Vagina (tissue), 2 donors: ENCODE measurements at regions not wholly inside any gene's neighbourhood (a gene's known extent, or its start where the extent isn't known, plus 50 kb on each side); places are given as distances from the start of the nearest gene placed in this dataset.

Source experiments
- DNase-seq, 2 donors: peaks; one replicate each; pipeline ENCODE4 v3.0.0-alpha.2; 2017; ENCODE audit errors: extremely low spot score in 2 of 2
- H3K27ac ChIP-seq: fragments of 200-600 bp; sonication (generic); one replicate; pipeline ENCODE4 v1.5.1; 2019
- H3K27me3 ChIP-seq: fragments of 200-600 bp; sonication (generic); one replicate; pipeline ENCODE4 v1.5.1; 2019
- H3K36me3 ChIP-seq, 2 donors: fragments of 200-600 bp; sonication (generic); one replicate each; pipeline ENCODE4 v1.5.1; 2017 to 2019
- H3K4me1 ChIP-seq: fragments of 200-600 bp; sonication (generic); one replicate; pipeline ENCODE4 v1.5.1; 2019
- H3K4me3 ChIP-seq, 2 donors: fragments of 200-600 bp; sonication (generic); 1 replicate in 1 of 2; 2 replicates in 1 of 2; pipeline ENCODE4 v1.5.1; 2016 to 2019
- H3K9me3 ChIP-seq: fragments of 200-600 bp; sonication (generic); one replicate; pipeline ENCODE4 v1.5.1; 2019
- POLR2A ChIP-seq, 2 donors: fragments of 450-650 bp; IDR thresholded peaks; one replicate each; pipeline ENCODE4 v1.6.1; 2017; ENCODE audit warnings: antibody characterized with exemption in 2 of 2, mild to moderate bottlenecking in 2 of 2, moderate library complexity in 2 of 2
- POLR2AphosphoS5 ChIP-seq, 2 donors: sonication (generic); formaldehyde crosslinking; IDR thresholded peaks; one replicate each; pipeline ENCODE4 v1.9.0; 2017; ENCODE audit warnings: antibody characterized with exemption in 2 of 2, mild to moderate bottlenecking in 2 of 2, low read depth in 1 of 2; ENCODE audit not compliant: insufficient read depth in 1 of 2
- intact Hi-C: fragments of 100-400 bp; cut with DNase I; formaldehyde crosslinking; loops from one replicate; pipeline ENCODE4 v1.15.1; 2023
- TF ChIP-seq, protein P1 (sequence below), 3 experiments: fragments of 450-650 bp in 2 of 3; fragments of 200-600 bp in 1 of 3; sonication (generic) in 1 of 3; IDR thresholded peaks; one replicate each; pipeline ENCODE4 v1.5.1; 2017 to 2019; ENCODE audit warnings: antibody characterized with exemption in 3 of 3, mild to moderate bottlenecking in 2 of 3, moderate library complexity in 2 of 3

DNA sequence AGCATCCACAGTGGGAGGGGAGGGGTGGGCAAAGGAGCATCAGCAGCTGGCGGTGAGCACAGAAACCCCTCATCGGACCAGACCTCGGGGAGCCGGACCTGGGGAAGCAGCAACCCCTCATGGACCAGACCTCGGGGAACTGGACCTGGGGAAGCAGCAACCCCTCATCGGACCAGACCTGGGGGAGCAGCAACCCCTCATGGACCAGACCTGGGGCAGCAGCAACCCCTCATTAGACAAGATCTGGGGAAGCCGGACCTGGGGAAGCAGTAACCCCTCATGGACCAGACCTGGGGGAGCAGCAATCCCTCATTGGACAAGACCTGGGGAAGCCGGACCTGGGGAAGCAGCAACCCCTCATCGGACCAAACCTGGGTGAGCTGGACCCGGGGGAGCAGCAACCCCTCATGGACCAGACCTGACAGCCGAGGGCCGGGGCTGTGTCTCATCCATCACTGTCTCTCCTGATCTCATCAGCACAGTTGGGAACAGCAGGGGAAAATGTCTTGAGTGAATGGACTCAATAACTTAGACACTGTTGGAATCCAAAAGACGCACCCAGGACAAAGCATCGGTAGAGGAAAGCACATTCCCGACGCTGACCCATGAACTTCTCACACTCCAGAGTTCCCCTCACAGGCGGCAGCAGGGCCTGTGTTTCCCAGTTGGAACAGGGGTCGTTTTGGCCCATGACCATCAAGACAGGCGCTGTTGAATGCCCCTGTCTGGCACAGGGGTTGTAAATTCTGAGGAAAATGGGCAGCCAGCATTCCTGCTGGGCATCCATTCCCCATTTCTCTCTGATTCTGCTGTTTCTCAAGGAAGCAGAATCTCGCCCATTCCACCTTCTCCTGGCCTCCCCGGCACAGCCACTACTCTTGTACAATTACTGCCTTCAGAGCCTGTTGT, 1494.6 kb downstream of the TBC1D22A start:
- Histone ChIP-seq H3K4me3 (no peak overlapping the region), H3K27me3 (no peaks in the 10 kb centered on the region), H3K36me3 (no peaks in the 10 kb centered on the region), H3K27ac (no peak overlapping the region), H3K4me1 (peaks cover 21% of the 10 kb centered on the region), H3K9me3 (no peaks in the 10 kb centered on the region)
- intact Hi-C loops: no loop called here
- no peak for TF ChIP-seq POLR2A (IDR thresholded peaks at IDR 0.05)
- TF ChIP-seq POLR2AphosphoS5 (IDR thresholded peaks at IDR 0.05; ENCODE audit: insufficient read depth in 1 of 2, low read depth in 1 of 2): no peak
- TF ChIP-seq, protein P1, sequence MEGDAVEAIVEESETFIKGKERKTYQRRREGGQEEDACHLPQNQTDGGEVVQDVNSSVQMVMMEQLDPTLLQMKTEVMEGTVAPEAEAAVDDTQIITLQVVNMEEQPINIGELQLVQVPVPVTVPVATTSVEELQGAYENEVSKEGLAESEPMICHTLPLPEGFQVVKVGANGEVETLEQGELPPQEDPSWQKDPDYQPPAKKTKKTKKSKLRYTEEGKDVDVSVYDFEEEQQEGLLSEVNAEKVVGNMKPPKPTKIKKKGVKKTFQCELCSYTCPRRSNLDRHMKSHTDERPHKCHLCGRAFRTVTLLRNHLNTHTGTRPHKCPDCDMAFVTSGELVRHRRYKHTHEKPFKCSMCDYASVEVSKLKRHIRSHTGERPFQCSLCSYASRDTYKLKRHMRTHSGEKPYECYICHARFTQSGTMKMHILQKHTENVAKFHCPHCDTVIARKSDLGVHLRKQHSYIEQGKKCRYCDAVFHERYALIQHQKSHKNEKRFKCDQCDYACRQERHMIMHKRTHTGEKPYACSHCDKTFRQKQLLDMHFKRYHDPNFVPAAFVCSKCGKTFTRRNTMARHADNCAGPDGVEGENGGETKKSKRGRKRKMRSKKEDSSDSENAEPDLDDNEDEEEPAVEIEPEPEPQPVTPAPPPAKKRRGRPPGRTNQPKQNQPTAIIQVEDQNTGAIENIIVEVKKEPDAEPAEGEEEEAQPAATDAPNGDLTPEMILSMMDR (IDR thresholded peaks at IDR 0.05): no peak
- DNase-seq: no peak

DNA sequence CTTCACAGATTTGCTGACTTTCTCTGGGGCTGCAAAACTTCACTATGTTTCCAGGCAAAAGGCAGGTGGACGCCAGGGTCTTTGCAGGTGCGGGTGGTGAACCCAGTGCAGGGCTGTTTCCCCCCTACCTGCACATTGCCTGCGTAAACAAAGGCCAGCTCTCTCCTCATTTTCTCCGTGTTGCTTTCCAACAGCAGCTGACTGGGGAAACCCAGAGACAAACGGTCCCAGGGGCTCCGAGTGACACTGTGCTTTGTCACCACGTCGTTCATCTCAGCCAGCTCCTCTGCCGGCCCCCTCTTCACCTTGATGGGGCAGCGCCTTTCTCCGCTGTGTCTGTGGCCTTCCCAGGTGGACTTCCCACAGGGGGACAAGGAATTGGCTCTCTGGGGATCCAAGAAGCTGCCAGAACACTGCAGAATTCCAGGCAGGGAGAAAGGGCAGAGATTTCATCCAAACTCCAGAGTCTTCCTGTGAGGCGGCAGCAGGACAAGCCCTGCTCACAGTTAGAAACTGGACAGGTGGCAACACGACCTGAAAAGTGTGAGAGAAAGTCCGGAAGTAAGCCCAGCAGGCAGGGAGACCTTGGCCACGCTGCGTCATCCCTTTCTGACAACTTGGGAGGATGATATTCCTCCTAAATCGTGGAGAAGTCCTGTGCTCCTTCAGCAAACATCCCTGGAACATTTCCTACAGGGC, 1493.7 kb downstream of the TBC1D22A start:
- peaks cover 21% of the 10 kb centered on the region for H3K4me1 ChIP-seq
- no peak for DNase-seq
- H3K4me3 ChIP-seq: no peak overlapping the region
- TF ChIP-seq POLR2AphosphoS5 (IDR thresholded peaks at IDR 0.05; ENCODE audit: insufficient read depth in 1 of 2, low read depth in 1 of 2): no peak
- TF ChIP-seq, protein P1 (IDR thresholded peaks at IDR 0.05): no peak
- TF ChIP-seq POLR2A (IDR thresholded peaks at IDR 0.05): no peak
- intact Hi-C loops: no loop called here
- no peaks in the 10 kb centered on the region for H3K9me3 ChIP-seq
- H3K27ac ChIP-seq: no peak overlapping the region
- no peaks in the 10 kb centered on the region for H3K36me3 ChIP-seq
- H3K27me3 ChIP-seq: no peaks in the 10 kb centered on the region

DNA sequence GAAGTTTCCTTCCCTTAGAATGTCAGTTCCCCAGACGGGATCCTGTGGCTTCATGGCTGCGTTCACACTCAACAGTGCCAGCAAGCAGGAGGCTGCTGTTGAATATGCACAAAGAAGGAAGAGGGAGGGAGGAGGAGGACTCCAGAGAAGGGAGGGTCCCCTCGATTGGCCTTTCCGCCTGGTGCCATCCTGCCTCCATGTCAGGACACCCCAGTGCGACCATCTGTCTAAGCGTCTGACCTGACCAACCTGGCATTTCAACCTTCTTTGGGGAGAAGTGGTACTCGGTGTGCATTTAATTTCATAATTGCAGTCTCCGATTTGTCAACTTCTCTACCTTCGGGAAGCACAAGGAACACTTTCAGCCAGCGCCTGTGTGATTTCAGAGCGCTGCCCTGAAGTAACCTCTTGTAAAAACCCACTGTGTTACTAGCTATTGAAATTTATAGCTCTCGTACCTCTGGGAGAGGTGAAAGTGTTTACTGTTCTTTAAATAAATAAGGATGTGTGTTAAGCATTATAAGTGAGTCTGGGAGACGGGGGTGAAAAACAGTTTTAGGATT, 1491.9 kb downstream of the TBC1D22A start:
- no peak for TF ChIP-seq POLR2AphosphoS5 (IDR thresholded peaks at IDR 0.05; ENCODE audit: insufficient read depth in 1 of 2, low read depth in 1 of 2)
- TF ChIP-seq, protein P1 (IDR thresholded peaks at IDR 0.05): no peak
- TF ChIP-seq POLR2A (IDR thresholded peaks at IDR 0.05): no peak
- no peaks in the 10 kb centered on the region for H3K27me3 ChIP-seq
- no peaks in the 10 kb centered on the region for H3K9me3 ChIP-seq
- no peak overlapping the region for H3K27ac ChIP-seq
- intact Hi-C loops: no loop called here
- DNase-seq: no peak
- peaks cover 21% of the 10 kb centered on the region for H3K4me1 ChIP-seq
- no peaks in the 10 kb centered on the region for H3K36me3 ChIP-seq
- H3K4me3 ChIP-seq: no peak overlapping the region

DNA sequence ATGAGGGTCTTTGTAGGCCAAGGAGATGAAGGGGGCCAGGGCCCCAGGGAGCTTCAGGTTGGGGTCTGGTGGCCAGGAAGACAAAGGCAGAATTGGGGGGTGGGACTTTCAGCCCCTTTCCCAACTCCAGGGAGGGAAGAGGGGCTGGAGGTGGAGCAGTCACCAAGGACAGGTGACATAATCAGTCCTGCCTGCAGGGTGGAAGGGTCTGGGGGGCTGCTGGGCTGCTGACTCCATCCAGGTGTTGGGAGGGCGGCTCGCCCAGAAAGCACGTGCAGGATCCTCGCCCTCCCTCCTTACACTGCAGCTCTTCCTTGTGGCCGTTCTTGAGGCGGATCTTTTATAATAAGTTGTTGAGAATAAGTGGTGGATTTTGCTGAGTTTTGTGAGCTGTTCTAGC, 1491.1 kb downstream of the TBC1D22A start:
- Histone ChIP-seq H3K9me3 (no peaks in the 10 kb centered on the region), H3K4me1 (peaks cover 21% of the 10 kb centered on the region), H3K27ac (no peak overlapping the region), H3K36me3 (no peaks in the 10 kb centered on the region), H3K4me3 (no peak overlapping the region), H3K27me3 (no peaks in the 10 kb centered on the region)
- intact Hi-C loops: no loop called here
- no peak for DNase-seq
- no peak for TF ChIP-seq POLR2AphosphoS5 (IDR thresholded peaks at IDR 0.05; ENCODE audit: insufficient read depth in 1 of 2, low read depth in 1 of 2)
- TF ChIP-seq, protein P1 (IDR thresholded peaks at IDR 0.05): no peak
- no peak for TF ChIP-seq POLR2A (IDR thresholded peaks at IDR 0.05)
